H9 (cell line): ENCODE measurements at regions not wholly inside any gene's neighbourhood (a gene's known extent, or its start where the extent isn't known, plus 50 kb on each side); places are given as distances from the start of the nearest gene placed in this dataset.
"Not testable (repeated sequence)": the region's sequence is repeated elsewhere in the genome, so short reads cannot be mapped to it uniquely, and the experiment has no call there.

ENCODE experiments used
- DNase-seq: peaks from one replicate; pipeline ENCODE4 v3.0.0-alpha.2; 2017
- H2AFZ ChIP-seq: one replicate; pipeline ENCODE4 v1.6.1; 2013; ENCODE audit warnings: mild to moderate bottlenecking, low read length, control low read depth, moderate library complexity
- H2AK5ac ChIP-seq: 2 replicates; pipeline ENCODE4 v1.6.1; 2013; ENCODE audit warnings: low read length, control low read depth, mixed read lengths; ENCODE audit not compliant: insufficient read length
- H2BK120ac ChIP-seq: one replicate; pipeline ENCODE4 v1.6.1; 2013; ENCODE audit warnings: low read depth, mild to moderate bottlenecking, low read length, control low read depth, inconsistent platforms; ENCODE audit not compliant: poor library complexity, severe bottlenecking
- H2BK12ac ChIP-seq: 2 replicates; pipeline ENCODE4 v1.6.1; 2013; ENCODE audit warnings: low read length, control low read depth, mixed read lengths, low read depth; ENCODE audit not compliant: insufficient read length
- H2BK15ac ChIP-seq: 2 replicates; pipeline ENCODE4 v1.6.1; 2013; ENCODE audit warnings: low read depth, low read length, control low read depth
- H2BK20ac ChIP-seq: one replicate; pipeline ENCODE4 v1.6.1; 2013; ENCODE audit warnings: low read depth, mild to moderate bottlenecking, low read length, control low read depth, inconsistent platforms; ENCODE audit not compliant: poor library complexity, severe bottlenecking
- H2BK5ac ChIP-seq: 2 replicates; pipeline ENCODE4 v1.6.1; 2013; ENCODE audit warnings: low read length, control low read depth, mixed read lengths; ENCODE audit not compliant: insufficient read length
- H3K14ac ChIP-seq: 2 replicates; pipeline ENCODE4 v1.6.1; 2013; ENCODE audit warnings: low read length, control low read depth; ENCODE audit not compliant: insufficient read depth
- H3K18ac ChIP-seq: 2 replicates; pipeline ENCODE4 v1.6.1; 2013; ENCODE audit warnings: low read depth, mild to moderate bottlenecking, mixed read lengths, low read length, control low read depth; ENCODE audit not compliant: insufficient read length
- H3K23ac ChIP-seq: 2 replicates; pipeline ENCODE4 v1.6.1; 2013; ENCODE audit warnings: low read length, control low read depth, mixed read lengths, low read depth; ENCODE audit not compliant: insufficient read length
- H3K23me2 ChIP-seq: 2 replicates; pipeline ENCODE4 v1.6.1; 2013; ENCODE audit warnings: low read depth, mild to moderate bottlenecking, mixed read lengths, low read length, control low read depth; ENCODE audit not compliant: insufficient read length, poor library complexity, severe bottlenecking
- H3K27ac ChIP-seq: 2 replicates; pipeline ENCODE4 v1.5.1; 2013; ENCODE audit warnings: low read length, control low read depth, mixed read lengths, low read depth; ENCODE audit not compliant: insufficient read length
- H3K27me3 ChIP-seq: 2 replicates; pipeline ENCODE4 v1.6.1; 2013; ENCODE audit warnings: low read length, control low read depth, inconsistent platforms; ENCODE audit not compliant: insufficient read depth
- H3K4ac ChIP-seq: 2 replicates; pipeline ENCODE4 v1.6.1; 2013; ENCODE audit warnings: low read depth, mild to moderate bottlenecking, control low read depth, inconsistent platforms, low read length, moderate library complexity
- H3K4me1 ChIP-seq: 2 replicates; pipeline ENCODE4 v1.6.1; 2013; ENCODE audit warnings: low read length, control low read depth, inconsistent platforms; ENCODE audit not compliant: insufficient read depth
- H3K4me2 ChIP-seq: 2 replicates; pipeline ENCODE4 v1.6.1; 2013; ENCODE audit warnings: low read length, control low read depth, mixed read lengths; ENCODE audit not compliant: insufficient read length, insufficient read depth
- H3K56ac ChIP-seq: 2 replicates; pipeline ENCODE4 v1.6.1; 2013; ENCODE audit warnings: low read depth, mild to moderate bottlenecking, mixed read lengths, low read length, control low read depth; ENCODE audit not compliant: insufficient read length
- H3K79me1 ChIP-seq: 2 replicates; pipeline ENCODE4 v1.6.1; 2013; ENCODE audit warnings: low read depth, mild to moderate bottlenecking, moderate library complexity, low read length, control low read depth, inconsistent platforms; ENCODE audit not compliant: insufficient read depth, poor library complexity, severe bottlenecking
- H3K79me2 ChIP-seq: 2 replicates; pipeline ENCODE4 v1.6.1; 2013; ENCODE audit warnings: low read length, control low read depth, inconsistent platforms; ENCODE audit not compliant: insufficient read depth
- H3K9ac ChIP-seq: 2 replicates; pipeline ENCODE4 v1.6.1; 2013; ENCODE audit warnings: low read length, control low read depth, mixed read lengths; ENCODE audit not compliant: insufficient read length; ENCODE audit errors: extremely low read depth
- H3K9me3 ChIP-seq: one replicate; pipeline ENCODE4 v1.6.1; 2013; ENCODE audit warnings: low read depth, low read length, inconsistent platforms; ENCODE audit not compliant: control insufficient read depth
- H3T11ph ChIP-seq: one replicate; pipeline ENCODE4 v1.6.1; 2013; ENCODE audit warnings: mild to moderate bottlenecking, low read length, control low read depth, inconsistent platforms
- H4K20me1 ChIP-seq: one replicate; pipeline ENCODE4 v1.6.1; 2013; ENCODE audit not compliant: control insufficient read depth, insufficient read length, insufficient read depth
- H4K5ac ChIP-seq: 2 replicates; pipeline ENCODE4 v1.6.1; 2013; ENCODE audit warnings: low read depth, mild to moderate bottlenecking, mixed read lengths, low read length, control low read depth; ENCODE audit not compliant: insufficient read length
- H4K8ac ChIP-seq: replicated peaks from 2 replicates; pipeline ENCODE4 v1.6.1; 2013; ENCODE audit warnings: low read length, control low read depth, mixed read lengths, low read depth; ENCODE audit not compliant: insufficient read length
- H4K91ac ChIP-seq: 2 replicates; pipeline ENCODE4 v1.6.1; 2013; ENCODE audit warnings: low read depth, mild to moderate bottlenecking, moderate library complexity, mixed read lengths, low read length, control low read depth; ENCODE audit not compliant: insufficient read length
- H3K27ac Mint-ChIP-seq, 3 experiments: 2 replicates in 2 of 3; 3 replicates in 1 of 3; pipeline ENCODE4 v1.8.0; 2020 to 2021; ENCODE audit warnings: mixed read lengths in 3 of 3, mild to moderate bottlenecking in 1 of 3, moderate library complexity in 1 of 3
- H3K27me3 Mint-ChIP-seq: 2 replicates; pipeline ENCODE4 v1.8.0; 2021; ENCODE audit warnings: low read depth, mild to moderate bottlenecking, moderate library complexity, mixed read lengths
- H3K36me3 Mint-ChIP-seq, 3 experiments: 2 replicates in 2 of 3; 3 replicates in 1 of 3; pipeline ENCODE4 v1.8.0; 2020 to 2021; ENCODE audit warnings: low read depth in 3 of 3, mixed read lengths in 3 of 3; ENCODE audit not compliant: insufficient read depth in 1 of 3
- H3K4me1 Mint-ChIP-seq, 2 experiments: 2 replicates each; pipeline ENCODE4 v1.8.0; 2020; ENCODE audit warnings: mixed read lengths in 2 of 2
- H3K4me3 Mint-ChIP-seq, 2 experiments: 2 replicates in 1 of 2; 3 replicates in 1 of 2; pipeline ENCODE4 v1.8.0; 2020 to 2021; ENCODE audit warnings: mild to moderate bottlenecking in 2 of 2, mixed read lengths in 2 of 2, moderate library complexity in 1 of 2
- H3K9me3 Mint-ChIP-seq, 2 experiments: 2 replicates in 1 of 2; 3 replicates in 1 of 2; pipeline ENCODE4 v1.8.0; 2020; ENCODE audit warnings: mild to moderate bottlenecking in 2 of 2, mixed read lengths in 2 of 2, moderate library complexity in 1 of 2
- WGBS: extraction: QIAGEN DNeasy Blood & Tissue Kit; methylation state at CpG from one replicate; pipeline ENCODE4 v1.1.7; 2013; ENCODE audit warnings: missing lambda C conversion rate, low lambda C conversion rate, mixed read lengths; ENCODE audit not compliant: insufficient read length; ENCODE audit errors: extremely low coverage; 5-methylcytosine and 5-hydroxymethylcytosine counted together

DNA sequence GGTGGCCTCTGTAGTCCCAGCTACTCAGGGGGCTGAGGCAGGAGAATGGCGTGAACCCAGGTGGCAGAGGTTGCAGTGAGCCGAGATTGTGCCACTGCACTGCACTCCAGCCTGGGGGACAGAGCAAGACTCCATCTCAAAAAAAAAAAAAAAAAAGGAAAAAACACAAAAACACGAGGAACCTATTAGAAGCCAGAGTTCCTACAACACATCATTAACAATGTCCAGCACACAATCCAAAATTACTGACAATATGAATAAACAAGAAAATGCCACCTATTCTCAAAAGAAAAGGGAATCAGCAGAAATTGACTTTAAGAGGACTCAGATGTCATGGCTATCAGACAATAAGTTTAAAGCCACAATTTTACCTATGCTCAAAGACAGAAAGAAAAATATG, 57.3 kb upstream of the HS3ST3A1 start:
- H3K27ac ChIP-seq, H2AFZ ChIP-seq, H3K23me2 ChIP-seq, H3K18ac ChIP-seq, H3K56ac ChIP-seq, H3K79me2 ChIP-seq, H3K27me3 ChIP-seq, H2BK12ac ChIP-seq, H2AK5ac ChIP-seq, H3T11ph ChIP-seq, H3K79me1 ChIP-seq, H3K4me1 ChIP-seq, H4K5ac ChIP-seq, H3K14ac ChIP-seq, H3K4me3 Mint-ChIP-seq, DNase-seq, H3K9me3 ChIP-seq, H2BK20ac ChIP-seq, H3K23ac ChIP-seq, H3K27ac Mint-ChIP-seq, H4K91ac ChIP-seq, H3K4ac ChIP-seq, H3K4me1 Mint-ChIP-seq, H2BK15ac ChIP-seq, H4K8ac ChIP-seq, H2BK120ac ChIP-seq, H3K9me3 Mint-ChIP-seq, H4K20me1 ChIP-seq, H3K4me2 ChIP-seq, H2BK5ac ChIP-seq, H3K27me3 Mint-ChIP-seq, H3K36me3 Mint-ChIP-seq, H3K9ac ChIP-seq: not testable (repeated sequence)
- no CpG with 5 or more reads among the region's 3 CpGs for WGBS
